ENCODE measurements at regions not wholly inside any gene's neighbourhood (a gene's known extent, or its start where the extent isn't known, plus 50 kb on each side); places are given as distances from the start of the nearest gene placed in this dataset.

GRCh38 chr9:3127564-3127963 is 283.7 kb upstream of the PUM3 start:
- Histone ChIP-seq H3K27me3 (no peaks in the 10 kb centered on the region), H3K4me1 (peaks cover 0 to 7% (median 3%) of the 10 kb centered on the region in 4 donors), H3K27ac (replicated peaks in 1 of 4) (no peak overlapping the region), H3K4me3 (no peak overlapping the region), H3K9me3 (no peaks in the 10 kb centered on the region), H3K36me3 (no peaks in the 10 kb centered on the region)
- intact Hi-C loops (cut with DNase I) = no loop called here
- TF ChIP-seq POLR2A (IDR thresholded peaks at IDR 0.05; ENCODE audit: low read depth) (no peak), POLR2AphosphoS5 (IDR thresholded peaks at IDR 0.05) (no peak), EP300 (IDR thresholded peaks at IDR 0.05) (no peak)
- TF ChIP-seq, protein P1, sequence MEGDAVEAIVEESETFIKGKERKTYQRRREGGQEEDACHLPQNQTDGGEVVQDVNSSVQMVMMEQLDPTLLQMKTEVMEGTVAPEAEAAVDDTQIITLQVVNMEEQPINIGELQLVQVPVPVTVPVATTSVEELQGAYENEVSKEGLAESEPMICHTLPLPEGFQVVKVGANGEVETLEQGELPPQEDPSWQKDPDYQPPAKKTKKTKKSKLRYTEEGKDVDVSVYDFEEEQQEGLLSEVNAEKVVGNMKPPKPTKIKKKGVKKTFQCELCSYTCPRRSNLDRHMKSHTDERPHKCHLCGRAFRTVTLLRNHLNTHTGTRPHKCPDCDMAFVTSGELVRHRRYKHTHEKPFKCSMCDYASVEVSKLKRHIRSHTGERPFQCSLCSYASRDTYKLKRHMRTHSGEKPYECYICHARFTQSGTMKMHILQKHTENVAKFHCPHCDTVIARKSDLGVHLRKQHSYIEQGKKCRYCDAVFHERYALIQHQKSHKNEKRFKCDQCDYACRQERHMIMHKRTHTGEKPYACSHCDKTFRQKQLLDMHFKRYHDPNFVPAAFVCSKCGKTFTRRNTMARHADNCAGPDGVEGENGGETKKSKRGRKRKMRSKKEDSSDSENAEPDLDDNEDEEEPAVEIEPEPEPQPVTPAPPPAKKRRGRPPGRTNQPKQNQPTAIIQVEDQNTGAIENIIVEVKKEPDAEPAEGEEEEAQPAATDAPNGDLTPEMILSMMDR (IDR thresholded peaks at IDR 0.05) = no peak
- 81% methylated on average over 1 of the region's 1 CpG for WGBS
- no peak for DNase-seq (ENCODE audit: extremely low spot score)

GRCh38 chr9:3125602-3126405 is 281.9 kb upstream of the PUM3 start:
- Histone ChIP-seq H3K36me3 (no peaks in the 10 kb centered on the region), H3K4me3 (no peak overlapping the region), H3K27ac (replicated peaks in 1 of 4) (no peak overlapping the region), H3K9me3 (no peaks in the 10 kb centered on the region), H3K27me3 (no peaks in the 10 kb centered on the region), H3K4me1 (peaks cover 0 to 7% (median 3%) of the 10 kb centered on the region in 4 donors)
- DNase-seq (ENCODE audit: extremely low spot score) = no peak
- 67% methylated on average over 6 of the region's 6 CpGs for WGBS
- no peak for TF ChIP-seq POLR2AphosphoS5 (IDR thresholded peaks at IDR 0.05)
- no peak for TF ChIP-seq EP300 (IDR thresholded peaks at IDR 0.05)
- TF ChIP-seq, protein P1 (IDR thresholded peaks at IDR 0.05) = no peak
- no peak for TF ChIP-seq POLR2A (IDR thresholded peaks at IDR 0.05; ENCODE audit: low read depth)
- intact Hi-C loops (cut with DNase I) = no loop called here

GRCh38 chr9:3124001-3124400 is 280.1 kb upstream of the PUM3 start:
- H3K36me3 ChIP-seq = no peaks in the 10 kb centered on the region
- intact Hi-C loops (cut with DNase I) = no loop called here
- WGBS = 9% methylated on average over 2 of the region's 2 CpGs
- TF ChIP-seq EP300 (IDR thresholded peaks at IDR 0.05) (no peak), POLR2AphosphoS5 (IDR thresholded peaks at IDR 0.05) (no peak), POLR2A (IDR thresholded peaks at IDR 0.05; ENCODE audit: low read depth) (no peak)
- TF ChIP-seq, protein P1 (IDR thresholded peaks at IDR 0.05) = no peak
- no peaks in the 10 kb centered on the region for H3K9me3 ChIP-seq
- H3K4me3 ChIP-seq = peak overlapping the region in 1 of 4 donors; percentile 18
- H3K27ac ChIP-seq (replicated peaks in 1 of 4) = no peak overlapping the region
- no peak for DNase-seq (ENCODE audit: extremely low spot score)
- H3K4me1 ChIP-seq = peaks cover 0 to 7% (median 3%) of the 10 kb centered on the region in 4 donors
- H3K27me3 ChIP-seq = no peaks in the 10 kb centered on the region

DNA sequence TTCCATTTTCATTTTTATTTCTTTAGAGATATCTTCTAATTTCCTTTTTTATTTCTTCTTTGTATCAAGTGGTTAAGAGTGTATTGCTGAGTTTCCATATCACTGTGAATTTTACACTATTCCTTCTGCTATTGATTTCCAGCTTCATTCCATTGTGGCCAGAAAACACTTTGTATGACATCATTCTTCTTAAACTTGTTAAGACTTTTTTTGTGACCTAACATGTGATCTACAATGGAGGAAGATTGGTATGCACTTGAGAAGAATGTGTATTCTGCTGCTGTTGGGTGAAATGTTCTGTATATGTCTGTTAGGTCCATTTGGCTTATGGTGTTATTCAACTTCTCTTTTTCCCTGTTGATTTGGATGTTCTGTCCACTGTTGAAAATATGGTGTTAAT is 274.2 kb upstream of the PUM3 start:
- intact Hi-C loops (cut with DNase I) = no loop called here
- Histone ChIP-seq H3K27ac (replicated peaks in 1 of 4) (no peak overlapping the region), H3K4me3 (no peak overlapping the region), H3K9me3 (peaks cover 0 to 15% (median 8%) of the 10 kb centered on the region in 4 donors), H3K27me3 (no peaks in the 10 kb centered on the region), H3K36me3 (no peaks in the 10 kb centered on the region), H3K4me1 (no peaks in the 10 kb centered on the region)
- no peak for DNase-seq (ENCODE audit: extremely low spot score)
- TF ChIP-seq POLR2A (IDR thresholded peaks at IDR 0.05; ENCODE audit: low read depth) = no peak
- TF ChIP-seq POLR2AphosphoS5 (IDR thresholded peaks at IDR 0.05) = no peak
- TF ChIP-seq, protein P1 (IDR thresholded peaks at IDR 0.05) = no peak
- no peak for TF ChIP-seq EP300 (IDR thresholded peaks at IDR 0.05)

- Histone ChIP-seq H3K9me3 (no peaks in the 10 kb centered on the region), H3K4me1 (no peaks in the 10 kb centered on the region), H3K27ac (replicated peaks in 1 of 4) (no peak overlapping the region), H3K36me3 (no peaks in the 10 kb centered on the region), H3K4me3 (no peak overlapping the region), H3K27me3 (no peaks in the 10 kb centered on the region)
- intact Hi-C loops (cut with DNase I) = no loop called here
- no peak for DNase-seq (ENCODE audit: extremely low spot score)
- TF ChIP-seq, protein P1 (IDR thresholded peaks at IDR 0.05) = no peak
- TF ChIP-seq POLR2AphosphoS5 (IDR thresholded peaks at IDR 0.05) (no peak), EP300 (IDR thresholded peaks at IDR 0.05) (no peak), POLR2A (IDR thresholded peaks at IDR 0.05; ENCODE audit: low read depth) (no peak)
Measured at GRCh38 chr9:3099646-3100045, 255.8 kb upstream of the PUM3 start.
